ENCODE measurements at regions not wholly inside any gene's neighbourhood (a gene's known extent, or its start where the extent isn't known, plus 50 kb on each side); places are given as distances from the start of the nearest gene placed in this dataset.

DNA sequence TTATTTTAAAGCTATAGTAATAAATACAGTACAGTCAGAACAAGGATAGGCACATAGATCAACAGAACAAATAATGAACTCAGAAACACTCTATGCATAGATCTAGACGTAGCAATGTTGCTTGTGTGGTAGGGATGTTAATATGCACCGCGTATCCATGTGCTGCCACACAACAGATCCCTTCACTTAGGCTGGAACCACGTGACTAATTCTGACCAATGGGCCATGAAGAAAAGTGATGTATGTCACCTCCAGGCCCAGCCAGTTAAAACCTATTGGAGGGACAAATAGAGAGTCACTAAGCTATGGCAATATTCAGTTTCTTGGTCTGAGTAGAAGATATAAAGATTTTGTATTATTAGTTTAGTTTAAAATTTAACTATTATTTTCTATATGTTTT, 91.4 kb downstream of the ADAMTS1 start:
- TF ChIP-seq ZNF830 (tag by site-specific recombination; IDR thresholded peaks at IDR 0.05; ENCODE audit: low read depth) (no peak), ZNF423 (tag by site-specific recombination; IDR thresholded peaks at IDR 0.05) (no peak), KLF10 (tag by site-specific recombination; IDR thresholded peaks at IDR 0.05) (no peak), ZNF175 (tag by site-specific recombination; IDR thresholded peaks at IDR 0.05) (no peak), ZNF10 (tag by site-specific recombination; IDR thresholded peaks at IDR 0.05) (no peak), CTCF (tag by site-specific recombination; IDR thresholded peaks at IDR 0.05) (no peak)
- TF ChIP-seq, protein P1, sequence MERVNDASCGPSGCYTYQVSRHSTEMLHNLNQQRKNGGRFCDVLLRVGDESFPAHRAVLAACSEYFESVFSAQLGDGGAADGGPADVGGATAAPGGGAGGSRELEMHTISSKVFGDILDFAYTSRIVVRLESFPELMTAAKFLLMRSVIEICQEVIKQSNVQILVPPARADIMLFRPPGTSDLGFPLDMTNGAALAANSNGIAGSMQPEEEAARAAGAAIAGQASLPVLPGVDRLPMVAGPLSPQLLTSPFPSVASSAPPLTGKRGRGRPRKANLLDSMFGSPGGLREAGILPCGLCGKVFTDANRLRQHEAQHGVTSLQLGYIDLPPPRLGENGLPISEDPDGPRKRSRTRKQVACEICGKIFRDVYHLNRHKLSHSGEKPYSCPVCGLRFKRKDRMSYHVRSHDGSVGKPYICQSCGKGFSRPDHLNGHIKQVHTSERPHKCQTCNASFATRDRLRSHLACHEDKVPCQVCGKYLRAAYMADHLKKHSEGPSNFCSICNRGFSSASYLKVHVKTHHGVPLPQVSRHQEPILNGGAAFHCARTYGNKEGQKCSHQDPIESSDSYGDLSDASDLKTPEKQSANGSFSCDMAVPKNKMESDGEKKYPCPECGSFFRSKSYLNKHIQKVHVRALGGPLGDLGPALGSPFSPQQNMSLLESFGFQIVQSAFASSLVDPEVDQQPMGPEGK (tag by site-specific recombination; IDR thresholded peaks at IDR 0.05), result no peak
- TF ChIP-seq, protein P2, sequence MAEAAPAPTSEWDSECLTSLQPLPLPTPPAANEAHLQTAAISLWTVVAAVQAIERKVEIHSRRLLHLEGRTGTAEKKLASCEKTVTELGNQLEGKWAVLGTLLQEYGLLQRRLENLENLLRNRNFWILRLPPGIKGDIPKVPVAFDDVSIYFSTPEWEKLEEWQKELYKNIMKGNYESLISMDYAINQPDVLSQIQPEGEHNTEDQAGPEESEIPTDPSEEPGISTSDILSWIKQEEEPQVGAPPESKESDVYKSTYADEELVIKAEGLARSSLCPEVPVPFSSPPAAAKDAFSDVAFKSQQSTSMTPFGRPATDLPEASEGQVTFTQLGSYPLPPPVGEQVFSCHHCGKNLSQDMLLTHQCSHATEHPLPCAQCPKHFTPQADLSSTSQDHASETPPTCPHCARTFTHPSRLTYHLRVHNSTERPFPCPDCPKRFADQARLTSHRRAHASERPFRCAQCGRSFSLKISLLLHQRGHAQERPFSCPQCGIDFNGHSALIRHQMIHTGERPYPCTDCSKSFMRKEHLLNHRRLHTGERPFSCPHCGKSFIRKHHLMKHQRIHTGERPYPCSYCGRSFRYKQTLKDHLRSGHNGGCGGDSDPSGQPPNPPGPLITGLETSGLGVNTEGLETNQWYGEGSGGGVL (tag by site-specific recombination; IDR thresholded peaks at IDR 0.05), result no peak
